Neural cell (in vitro differentiated cells): ENCODE measurements at regions not wholly inside any gene's neighbourhood (a gene's known extent, or its start where the extent isn't known, plus 50 kb on each side); places are given as distances from the start of the nearest gene placed in this dataset.

Experiments
- H2AFZ ChIP-seq: fragments of 200-600, 300-800 bp; sonication (generic), shearing (Covaris generic); 2 replicates; pipeline ENCODE4 v1.6.0; 2014; ENCODE audit warnings: low read depth, mild to moderate bottlenecking, antibody characterized with exemption, low read length, moderate library complexity
- H3F3A ChIP-seq: fragments of 200-600 bp; shearing (Covaris generic); 2 replicates; pipeline ENCODE4 v1.6.1; 2016; ENCODE audit warnings: mild to moderate bottlenecking, moderate library complexity, mixed read lengths, antibody characterized with exemption, low read length; ENCODE audit not compliant: insufficient read depth, poor library complexity, severe bottlenecking
- H3K27ac ChIP-seq: fragments of 200-600, 300-800 bp; sonication (generic), shearing (Covaris generic); 2 replicates; pipeline ENCODE4 v1.5.1; 2014; ENCODE audit warnings: mild to moderate bottlenecking, low read length, moderate library complexity
- H3K27me3 ChIP-seq: fragments of 300-800, 200-600 bp; sonication (generic), shearing (Covaris generic); 2 replicates; pipeline ENCODE4 v1.6.0; 2014; ENCODE audit warnings: mild to moderate bottlenecking, low read depth, low read length, moderate library complexity; ENCODE audit not compliant: insufficient read depth
- H3K36me3 ChIP-seq: fragments of 300-800, 200-600 bp; sonication (generic), shearing (Covaris generic); 2 replicates; pipeline ENCODE4 v1.5.1; 2014; ENCODE audit warnings: mild to moderate bottlenecking, antibody characterized with exemption, low read length, moderate library complexity; ENCODE audit not compliant: insufficient read depth
- H3K4me2 ChIP-seq: fragments of 300-800, 200-600 bp; sonication (generic), shearing (Covaris generic); 2 replicates; pipeline ENCODE4 v1.6.0; 2014; ENCODE audit warnings: mild to moderate bottlenecking, low read length
- H3K4me3 ChIP-seq: fragments of 300-800, 200-600 bp; sonication (generic), shearing (Covaris generic); 2 replicates; pipeline ENCODE4 v1.5.1; 2014; ENCODE audit warnings: mild to moderate bottlenecking, low read length, moderate library complexity
- H3K79me2 ChIP-seq: fragments of 200-600 bp; shearing (Covaris generic); replicated peaks from 2 replicates; pipeline ENCODE4 v1.6.0; 2014; ENCODE audit warnings: mild to moderate bottlenecking, low read length, moderate library complexity; ENCODE audit not compliant: insufficient read depth
- H3K9ac ChIP-seq: fragments of 300-800, 200-600 bp; sonication (generic), shearing (Covaris generic); 2 replicates; pipeline ENCODE4 v1.6.1; 2016; ENCODE audit warnings: mild to moderate bottlenecking, low read length, mixed read lengths
- H3K9me2 ChIP-seq: fragments of 200-600 bp; shearing (Covaris generic); 2 replicates; pipeline ENCODE4 v1.6.1; 2016; ENCODE audit warnings: mild to moderate bottlenecking, low read length, mixed read lengths; ENCODE audit not compliant: insufficient read depth
- H3K9me3 ChIP-seq: fragments of 200-600, 300-800 bp; sonication (generic), shearing (Covaris generic); 2 replicates; pipeline ENCODE4 v1.6.1; 2016; ENCODE audit warnings: mild to moderate bottlenecking, mixed run types, low read length, moderate library complexity, mixed read lengths
- H4K20me1 ChIP-seq: fragments of 200-600 bp; shearing (Covaris generic); 2 replicates; pipeline ENCODE4 v1.6.1; 2016; ENCODE audit warnings: mild to moderate bottlenecking, mixed run types; ENCODE audit not compliant: insufficient read depth
- EP300 ChIP-seq: fragments of 450-650 bp; conservative IDR thresholded peaks from 2 replicates; pipeline ENCODE4 v1.6.1; 2014; ENCODE audit warnings: antibody characterized with exemption, mild to moderate bottlenecking, moderate library complexity; ENCODE audit not compliant: poor library complexity, severe bottlenecking
- EZH2 ChIP-seq: fragments of 200-600, 300-800 bp; shearing (Covaris generic), sonication (generic); IDR thresholded peaks from 2 replicates; pipeline ENCODE4 v1.6.1; 2014; ENCODE audit warnings: antibody characterized with exemption, low read length, borderline replicate concordance, mild to moderate bottlenecking; ENCODE audit not compliant: insufficient read depth, poor library complexity, severe bottlenecking
- MXI1 ChIP-seq: fragments of 450-650 bp; conservative IDR thresholded peaks from 2 replicates; pipeline ENCODE4 v1.6.1; 2014; ENCODE audit warnings: antibody characterized with exemption, mild to moderate bottlenecking; ENCODE audit not compliant: poor library complexity, severe bottlenecking
- POLR2AphosphoS5 ChIP-seq: IDR thresholded peaks from 2 replicates; pipeline ENCODE4 v1.6.1; 2012
- RAD21 ChIP-seq: fragments of 450-650 bp; conservative IDR thresholded peaks from 2 replicates; pipeline ENCODE4 v1.6.1; 2014; ENCODE audit warnings: antibody characterized with exemption, mild to moderate bottlenecking, moderate library complexity
- REST ChIP-seq: IDR thresholded peaks from 2 replicates; pipeline ENCODE4 v1.6.1; 2012; ENCODE audit warnings: borderline replicate concordance
- SMC3 ChIP-seq: fragments of 450-650 bp; conservative IDR thresholded peaks from 2 replicates; pipeline ENCODE4 v1.6.1; 2014; ENCODE audit warnings: antibody characterized with exemption, mild to moderate bottlenecking, moderate library complexity; ENCODE audit not compliant: poor library complexity
- TAF1 ChIP-seq: IDR thresholded peaks from 2 replicates; pipeline ENCODE4 v1.6.1; 2012; ENCODE audit warnings: low read depth
- TF ChIP-seq, protein P1 (sequence below): fragments of 450-650 bp; IDR thresholded peaks from 2 replicates; pipeline ENCODE4 v1.5.1; 2014; ENCODE audit warnings: antibody characterized with exemption, mild to moderate bottlenecking, moderate library complexity; ENCODE audit not compliant: poor library complexity, severe bottlenecking

DNA sequence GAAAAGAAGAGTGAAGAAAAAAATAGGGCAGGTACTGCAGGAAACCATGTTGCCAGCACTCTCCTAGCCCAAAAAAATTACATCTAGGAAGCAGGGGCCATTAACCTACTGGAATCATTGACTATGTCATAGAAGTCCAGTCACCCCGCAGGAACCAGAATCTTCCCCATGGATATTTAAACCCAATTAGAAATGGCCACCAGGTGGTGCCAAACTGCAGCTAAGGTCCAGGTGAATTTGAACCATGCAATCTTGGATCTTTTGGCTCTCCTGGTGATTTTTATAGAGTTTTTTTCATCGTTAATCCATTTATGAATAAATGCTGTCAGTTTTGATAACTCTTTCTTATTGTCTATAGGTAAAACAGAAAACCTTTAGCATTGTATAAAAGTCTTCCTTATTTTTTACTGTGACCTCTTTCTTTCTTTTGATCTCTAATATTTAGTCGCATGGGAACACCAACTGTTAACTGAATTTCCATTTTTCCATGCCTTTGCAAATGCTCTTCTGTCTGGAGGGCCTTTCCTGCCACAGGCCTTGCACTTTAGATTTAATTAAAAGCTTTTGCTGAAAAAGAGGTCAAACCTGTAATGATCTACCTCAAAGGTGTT is 147.5 kb upstream of the FGF10 start:
- H3K36me3 ChIP-seq, result no peaks in the 10 kb centered on the region
- no peaks in the 10 kb centered on the region for H3K79me2 ChIP-seq
- no peak overlapping the region for H2AFZ ChIP-seq
- no peaks in the 10 kb centered on the region for H3K27me3 ChIP-seq
- no peak overlapping the region for H3K27ac ChIP-seq
- H3K4me2 ChIP-seq, result no peak overlapping the region
- H4K20me1 ChIP-seq, result no peaks in the 10 kb centered on the region
- no peaks in the 10 kb centered on the region for H3K9me2 ChIP-seq
- H3K4me3 ChIP-seq, result no peak overlapping the region
- TF ChIP-seq, protein P1, sequence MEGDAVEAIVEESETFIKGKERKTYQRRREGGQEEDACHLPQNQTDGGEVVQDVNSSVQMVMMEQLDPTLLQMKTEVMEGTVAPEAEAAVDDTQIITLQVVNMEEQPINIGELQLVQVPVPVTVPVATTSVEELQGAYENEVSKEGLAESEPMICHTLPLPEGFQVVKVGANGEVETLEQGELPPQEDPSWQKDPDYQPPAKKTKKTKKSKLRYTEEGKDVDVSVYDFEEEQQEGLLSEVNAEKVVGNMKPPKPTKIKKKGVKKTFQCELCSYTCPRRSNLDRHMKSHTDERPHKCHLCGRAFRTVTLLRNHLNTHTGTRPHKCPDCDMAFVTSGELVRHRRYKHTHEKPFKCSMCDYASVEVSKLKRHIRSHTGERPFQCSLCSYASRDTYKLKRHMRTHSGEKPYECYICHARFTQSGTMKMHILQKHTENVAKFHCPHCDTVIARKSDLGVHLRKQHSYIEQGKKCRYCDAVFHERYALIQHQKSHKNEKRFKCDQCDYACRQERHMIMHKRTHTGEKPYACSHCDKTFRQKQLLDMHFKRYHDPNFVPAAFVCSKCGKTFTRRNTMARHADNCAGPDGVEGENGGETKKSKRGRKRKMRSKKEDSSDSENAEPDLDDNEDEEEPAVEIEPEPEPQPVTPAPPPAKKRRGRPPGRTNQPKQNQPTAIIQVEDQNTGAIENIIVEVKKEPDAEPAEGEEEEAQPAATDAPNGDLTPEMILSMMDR, result peak; percentile 64
- TF ChIP-seq EZH2 (no peak), POLR2AphosphoS5 (no peak), REST (no peak), MXI1 (no peak), TAF1 (no peak), EP300 (no peak), SMC3 (peak; percentile 74), RAD21 (peak; percentile 64)
- H3K9me3 ChIP-seq, result no peaks in the 10 kb centered on the region
- no peaks in the 10 kb centered on the region for H3F3A ChIP-seq
- H3K9ac ChIP-seq, result no peak overlapping the region

- Histone ChIP-seq H3F3A (no peaks in the 10 kb centered on the region), H3K9me3 (no peaks in the 10 kb centered on the region), H3K9ac (no peak overlapping the region), H3K27me3 (no peaks in the 10 kb centered on the region), H3K79me2 (no peaks in the 10 kb centered on the region), H2AFZ (no peak overlapping the region), H3K4me3 (no peak overlapping the region), H4K20me1 (no peaks in the 10 kb centered on the region), H3K27ac (no peak overlapping the region), H3K36me3 (no peaks in the 10 kb centered on the region), H3K9me2 (no peaks in the 10 kb centered on the region), H3K4me2 (no peak overlapping the region)
- TF ChIP-seq SMC3 (no peak), REST (no peak), MXI1 (no peak), EP300 (no peak)
These were observed 146.4 kb upstream of the FGF10 start for GRCh38 chr5:44535621-44536020.
